Pancreas (tissue), 10 donors: ENCODE measurements at regions not wholly inside any gene's neighbourhood (a gene's known extent, or its start where the extent isn't known, plus 50 kb on each side); places are given as distances from the start of the nearest gene placed in this dataset.

Source experiments
- ATAC-seq, 4 donors: fragments of 200-7000 bp; cut with Tn5 transposase; one replicate each; pipeline versions ENCODE4 v1.8.0 to v1.9.1; 2020; ENCODE audit warnings: mild to moderate bottlenecking in 4 of 4, moderate library complexity in 4 of 4
- DNase-seq, 6 donors: peaks; one replicate each; pipeline ENCODE4 v3.0.0-alpha.2; 2020
- FAIRE-seq: peaks from 2 replicates; lab custom pipeline; 2012; peaks lifted over from hg19 to GRCh38; lab: Jason Lieb, UNC
- H3K27ac ChIP-seq, 4 donors: fragments of 200-600 bp; sonication (generic); 1 replicate in 3 of 4; 2 replicates in 1 of 4; pipeline versions ENCODE4 v1.5.0 to v1.8.0; 2020
- H3K27me3 ChIP-seq, 4 donors: fragments of 200-600 bp; one replicate each; pipeline ENCODE4 v1.8.0; 2021
- H3K36me3 ChIP-seq, 3 donors: fragments of 200-600 bp; sonication (generic) in 1 of 3; one replicate each; pipeline versions ENCODE4 v1.5.0 to v1.8.0; 2020 to 2021
- H3K4me1 ChIP-seq, 3 donors: fragments of 200-600 bp; one replicate each; pipeline ENCODE4 v1.8.0; 2021
- H3K4me3 ChIP-seq, 4 donors: fragments of 200-600 bp; sonication (generic) in 2 of 4; one replicate each; pipeline versions ENCODE4 v1.5.0 to v1.8.0; 2020 to 2021
- H3K9me3 ChIP-seq, 4 donors: fragments of 200-600 bp; one replicate each; pipeline ENCODE4 v1.8.0; 2021
- WGBS, 2 donors: extraction: QIAGEN DNeasy Blood & Tissue Kit; methylation state at CpG; one replicate each; pipeline ENCODE4 v1.1.7; 2013; 5-methylcytosine and 5-hydroxymethylcytosine counted together
- intact Hi-C, 3 donors: fragments of 100-400 bp; cut with DNase I; formaldehyde crosslinking; loops; one replicate each; pipeline versions ENCODE4 v1.11.1 to v1.14.2; 2022
- TF ChIP-seq, protein P1 (sequence below), 4 donors: fragments of 200-600 bp; sonication (generic) in 3 of 4; IDR thresholded peaks; one replicate each; pipeline versions ENCODE4 v1.5.0 to v1.8.0; 2021; ENCODE audit warnings: antibody characterized with exemption in 4 of 4
- donor health status: healthy with polysubstance abuse.
- donor health status: DM: no; HTN: no; CAD: no; lungs with moderate emphysema.
- donor health status: DM: no; HTN: no; CAD: no.
- donor health status: control.
- donor health status: control.
- donor health status: Bipolar disorder and iron deficiency.
- donor health status: DM: yes; HTN: yes; CAD: no.
- donor health status: DM: no; HTN: no; CAD: no.
- donor health status: DM: no; HTN: no; CAD: no.
- donor health status: DM: yes; HTN: yes; CAD: no.

DNA sequence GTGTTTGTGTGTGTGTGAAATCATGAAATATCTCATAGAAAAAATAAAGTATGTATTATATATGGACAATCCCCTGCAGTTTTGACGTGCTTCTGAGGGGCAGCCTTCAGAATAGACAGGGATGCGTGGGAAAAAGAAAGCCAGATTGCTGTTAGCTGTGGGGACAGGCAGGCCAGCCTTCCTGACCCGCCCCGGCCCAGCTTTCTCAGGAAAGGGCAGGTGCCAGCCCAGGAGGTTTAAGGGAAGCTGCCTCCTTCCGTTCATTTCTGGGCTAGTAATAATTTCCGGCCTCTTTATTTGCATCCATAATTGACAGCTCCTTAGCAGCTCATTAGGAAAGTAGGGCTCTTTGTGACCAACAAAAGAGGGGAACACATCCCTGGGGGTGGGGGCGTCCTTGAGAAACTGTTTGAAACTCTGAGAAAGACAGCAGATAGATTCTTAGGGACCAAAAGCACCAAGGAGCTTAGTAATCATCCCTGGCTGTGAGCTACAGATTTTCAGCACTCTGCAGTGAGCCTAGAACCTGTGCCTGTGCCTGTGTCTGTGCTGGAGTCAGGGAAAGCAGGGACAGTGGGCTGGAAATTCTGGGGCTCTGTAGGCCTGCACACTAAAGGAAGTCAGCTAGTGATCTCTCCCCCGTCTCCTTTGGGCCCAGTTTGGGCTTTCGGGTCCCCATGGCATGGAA is 632.9 kb upstream of the CADM1 start:
- DNase-seq: no peak
- Histone ChIP-seq H3K4me1 (no peaks in the 10 kb centered on the region), H3K9me3 (no peaks in the 10 kb centered on the region), H3K27ac (no peak overlapping the region), H3K27me3 (peaks cover 0 to 6% (median 0%) of the 10 kb centered on the region in 4 donors), H3K4me3 (no peak overlapping the region), H3K36me3 (no peaks in the 10 kb centered on the region)
- ATAC-seq: no peak
- TF ChIP-seq, protein P1, sequence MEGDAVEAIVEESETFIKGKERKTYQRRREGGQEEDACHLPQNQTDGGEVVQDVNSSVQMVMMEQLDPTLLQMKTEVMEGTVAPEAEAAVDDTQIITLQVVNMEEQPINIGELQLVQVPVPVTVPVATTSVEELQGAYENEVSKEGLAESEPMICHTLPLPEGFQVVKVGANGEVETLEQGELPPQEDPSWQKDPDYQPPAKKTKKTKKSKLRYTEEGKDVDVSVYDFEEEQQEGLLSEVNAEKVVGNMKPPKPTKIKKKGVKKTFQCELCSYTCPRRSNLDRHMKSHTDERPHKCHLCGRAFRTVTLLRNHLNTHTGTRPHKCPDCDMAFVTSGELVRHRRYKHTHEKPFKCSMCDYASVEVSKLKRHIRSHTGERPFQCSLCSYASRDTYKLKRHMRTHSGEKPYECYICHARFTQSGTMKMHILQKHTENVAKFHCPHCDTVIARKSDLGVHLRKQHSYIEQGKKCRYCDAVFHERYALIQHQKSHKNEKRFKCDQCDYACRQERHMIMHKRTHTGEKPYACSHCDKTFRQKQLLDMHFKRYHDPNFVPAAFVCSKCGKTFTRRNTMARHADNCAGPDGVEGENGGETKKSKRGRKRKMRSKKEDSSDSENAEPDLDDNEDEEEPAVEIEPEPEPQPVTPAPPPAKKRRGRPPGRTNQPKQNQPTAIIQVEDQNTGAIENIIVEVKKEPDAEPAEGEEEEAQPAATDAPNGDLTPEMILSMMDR (IDR thresholded peaks at IDR 0.05): no peak
- intact Hi-C loops: no loop called here
- no peak for FAIRE-seq
- whole genome bisulfite sequencing, 2 donors: 62 to 77% methylated on average over 9 of the region's 9 CpGs

DNA sequence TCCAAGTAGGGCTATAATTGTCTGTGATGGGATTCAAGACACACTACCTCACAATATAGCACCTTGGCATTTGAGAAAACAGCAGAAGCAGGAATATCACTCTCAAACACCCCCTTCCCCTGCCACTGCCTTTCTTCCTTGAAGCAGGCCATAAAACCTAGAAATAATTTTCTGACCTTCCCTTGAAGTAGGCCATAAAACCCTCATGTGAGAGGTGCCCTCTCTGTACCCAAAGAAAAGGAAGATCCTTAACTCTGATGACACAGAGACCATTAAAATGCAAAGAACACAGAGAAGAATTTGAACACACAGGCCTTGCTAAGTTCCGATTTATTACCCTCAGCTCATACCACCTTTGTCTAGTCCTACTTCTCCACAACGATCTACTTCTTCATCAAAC is 631.7 kb upstream of the CADM1 start:
- WGBS, 2 donors: 71 to 86% methylated on average over 2 of the region's 2 CpGs
- Histone ChIP-seq H3K36me3 (no peaks in the 10 kb centered on the region), H3K27ac (no peak overlapping the region), H3K4me1 (no peaks in the 10 kb centered on the region), H3K27me3 (peaks cover 0 to 6% (median 0%) of the 10 kb centered on the region in 4 donors), H3K4me3 (no peak overlapping the region), H3K9me3 (no peaks in the 10 kb centered on the region)
- DNase-seq (no peak), FAIRE-seq (no peak), ATAC-seq (no peak)
- TF ChIP-seq, protein P1 (IDR thresholded peaks at IDR 0.05): no peak
- intact Hi-C loops: no loop called here

DNA sequence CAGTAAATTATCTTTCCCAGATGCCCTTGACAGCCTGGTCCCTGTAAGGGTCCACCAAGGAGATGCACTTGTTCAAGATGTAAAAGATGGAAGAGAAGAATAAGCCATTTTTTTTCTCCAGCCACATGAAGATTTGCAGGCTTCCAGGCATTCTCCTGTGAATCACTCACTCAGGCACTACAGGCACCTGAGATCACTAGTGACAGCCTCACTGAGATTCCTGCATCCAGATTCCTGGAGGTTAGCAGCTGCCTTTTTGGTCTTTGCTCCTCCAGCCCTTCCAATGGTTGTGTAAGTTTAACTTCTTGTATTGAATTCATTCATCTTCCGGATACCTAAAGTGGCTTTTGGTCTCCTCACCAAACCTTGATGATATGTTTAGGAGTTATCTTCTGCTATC is 630.2 kb upstream of the CADM1 start:
- intact Hi-C loops: no loop called here
- Histone ChIP-seq H3K27ac (no peak overlapping the region), H3K36me3 (no peaks in the 10 kb centered on the region), H3K9me3 (no peaks in the 10 kb centered on the region), H3K4me1 (no peaks in the 10 kb centered on the region), H3K4me3 (no peak overlapping the region), H3K27me3 (no peaks in the 10 kb centered on the region)
- ATAC-seq: no peak
- no peak for DNase-seq
- no peak for FAIRE-seq
- whole genome bisulfite sequencing, 2 donors: 88 to 91% methylated on average over 1 of the region's 1 CpG
- TF ChIP-seq, protein P1 (IDR thresholded peaks at IDR 0.05): no peak

DNA sequence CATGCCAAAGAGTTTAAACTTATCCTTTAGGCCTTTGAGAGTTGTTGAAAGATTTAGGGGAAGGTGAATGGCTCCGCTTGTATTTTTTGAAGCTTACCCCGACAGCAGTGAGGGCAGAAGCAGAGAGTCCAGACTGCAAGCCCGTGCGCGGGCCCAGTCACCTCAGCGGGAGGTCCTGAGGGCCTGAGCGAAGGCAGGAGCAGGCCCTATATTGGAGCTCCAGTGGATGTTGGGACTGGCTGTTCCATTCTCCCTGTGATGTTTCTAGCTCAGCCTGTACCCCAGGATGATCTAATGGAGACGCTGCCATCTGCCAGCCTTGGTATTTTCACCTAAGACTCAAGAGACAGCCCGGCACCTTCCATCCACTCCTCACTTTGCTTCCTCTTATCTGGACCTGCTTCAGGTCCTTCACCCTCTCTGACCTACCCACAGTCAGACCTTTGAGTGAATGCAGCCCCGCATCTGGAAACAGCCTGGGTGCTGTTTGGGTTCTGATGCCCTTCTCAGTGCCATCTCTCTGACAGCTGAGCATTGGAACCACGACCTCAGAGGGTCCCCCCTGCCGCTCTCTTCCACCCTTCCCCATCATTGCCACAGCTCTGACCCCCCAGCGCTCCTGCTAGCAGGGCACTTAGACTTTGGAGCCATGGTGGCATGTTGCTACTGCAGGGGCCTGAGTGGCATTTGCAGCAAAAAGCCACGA is 628.2 kb upstream of the CADM1 start:
- no peaks in the 10 kb centered on the region for H3K4me1 ChIP-seq
- ATAC-seq (no peak), FAIRE-seq (no peak), DNase-seq (no peak)
- TF ChIP-seq, protein P1 (IDR thresholded peaks at IDR 0.05): no peak
- intact Hi-C loops: no loop called here
- H3K9me3 ChIP-seq: no peaks in the 10 kb centered on the region
- no peak overlapping the region for H3K4me3 ChIP-seq
- no peaks in the 10 kb centered on the region for H3K27me3 ChIP-seq
- H3K36me3 ChIP-seq: no peaks in the 10 kb centered on the region
- 83 to 85% methylated on average over 14 of the region's 14 CpGs for WGBS, 2 donors
- no peak overlapping the region for H3K27ac ChIP-seq

DNA sequence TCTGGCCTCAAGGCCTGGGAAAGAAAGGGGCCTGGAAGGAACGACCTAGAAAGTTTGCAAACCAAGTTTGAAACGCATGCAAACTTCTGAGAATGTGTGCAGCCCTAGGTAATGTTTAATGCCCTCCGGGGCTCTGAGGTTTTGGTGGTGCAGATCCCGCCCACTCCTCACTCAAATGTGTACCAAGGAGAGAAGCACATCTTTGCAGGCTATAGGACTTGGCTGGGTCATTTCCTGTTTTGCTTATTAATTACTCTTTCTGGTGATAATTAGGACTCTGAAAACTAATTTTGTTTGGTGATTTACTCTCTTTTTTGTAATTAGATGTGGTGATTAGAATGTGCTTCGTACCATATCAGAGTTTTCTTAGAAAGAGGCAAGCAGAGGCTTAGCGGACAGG is 625.9 kb upstream of the CADM1 start:
- Histone ChIP-seq H3K4me1 (no peaks in the 10 kb centered on the region), H3K36me3 (no peaks in the 10 kb centered on the region), H3K27ac (no peak overlapping the region), H3K27me3 (no peaks in the 10 kb centered on the region), H3K9me3 (no peaks in the 10 kb centered on the region), H3K4me3 (no peak overlapping the region)
- TF ChIP-seq, protein P1 (IDR thresholded peaks at IDR 0.05): no peak
- no peak for ATAC-seq
- no peak for DNase-seq
- no peak for FAIRE-seq
- intact Hi-C loops: no loop called here
- 49 to 50% methylated on average over 6 of the region's 6 CpGs for WGBS, 2 donors
